ENCODE measurements at regions not wholly inside any gene's neighbourhood (a gene's known extent, or its start where the extent isn't known, plus 50 kb on each side); places are given as distances from the start of the nearest gene placed in this dataset.
"Not testable (repeated sequence)": the region's sequence is repeated elsewhere in the genome, so short reads cannot be mapped to it uniquely, and the experiment has no call there.

DNA sequence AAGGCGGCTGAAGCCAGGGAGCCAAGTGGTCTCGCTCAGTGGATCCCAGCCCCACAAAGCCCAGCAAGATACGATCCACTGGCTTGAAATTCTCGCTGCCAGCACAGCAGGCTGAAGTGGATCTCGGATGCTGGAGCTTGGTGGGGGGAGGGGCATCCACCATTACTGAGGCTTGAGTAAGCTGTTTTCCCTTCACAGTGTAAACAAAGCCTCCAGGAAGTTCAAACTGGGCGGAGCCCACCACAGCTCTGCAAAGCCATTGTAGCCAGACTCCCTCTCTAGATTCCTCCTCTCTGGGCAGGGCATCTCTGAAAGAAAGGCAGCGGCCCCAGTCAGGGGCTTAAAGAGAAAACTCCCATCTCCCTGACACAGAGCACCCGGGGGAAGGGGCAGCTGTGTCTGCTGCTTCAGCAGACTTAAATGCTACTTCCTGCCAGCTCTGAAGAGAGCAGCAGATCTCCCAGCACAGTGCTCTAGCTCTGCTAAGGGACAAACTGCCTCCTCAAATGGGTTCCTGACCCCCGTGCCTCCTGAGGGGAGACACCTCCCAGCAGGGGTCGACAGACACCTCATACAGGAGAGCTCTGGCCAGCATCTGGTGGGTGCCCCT lies 330.0 kb upstream of the TMEFF2 start:
- not testable (repeated sequence) for H3K9ac ChIP-seq (ENCODE audit: low read length); H3K36me3 ChIP-seq (ENCODE audit: control insufficient read depth, insufficient read depth, low read length, severe bottlenecking); DNase-seq (ENCODE audit: low read depth); H3K4me3 ChIP-seq (ENCODE audit: low read length); H3K9me3 ChIP-seq (ENCODE audit: control insufficient read depth, low read length); H3K4me1 ChIP-seq (ENCODE audit: control insufficient read depth, insufficient read depth, low read length); H3K27me3 ChIP-seq (replicated peaks; ENCODE audit: control insufficient read depth, insufficient read depth, low read length)

DNA sequence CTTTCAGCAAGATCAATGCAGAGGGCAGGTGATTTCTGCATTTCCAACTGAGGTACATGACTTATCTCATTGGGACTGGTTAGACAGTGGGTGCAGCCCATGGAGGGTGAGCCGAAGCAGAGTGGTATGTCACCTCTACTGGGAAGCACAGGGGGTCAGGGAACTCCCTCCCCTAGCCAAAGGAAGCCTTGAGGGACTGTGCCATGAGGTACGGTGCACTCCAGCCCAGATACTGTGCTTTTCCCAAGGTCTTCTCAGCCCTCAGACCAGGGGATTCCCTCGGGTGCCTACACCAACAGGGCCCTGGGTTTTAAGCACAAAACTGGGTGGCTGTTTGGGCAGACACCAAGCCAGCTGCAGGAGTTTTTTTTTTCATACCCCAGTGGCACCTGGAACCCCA lies 329.5 kb upstream of the TMEFF2 start:
- H3K27me3 ChIP-seq (replicated peaks; ENCODE audit: control insufficient read depth, insufficient read depth, low read length); DNase-seq (ENCODE audit: low read depth); H3K4me1 ChIP-seq (ENCODE audit: control insufficient read depth, insufficient read depth, low read length); H3K4me3 ChIP-seq (ENCODE audit: low read length); H3K36me3 ChIP-seq (ENCODE audit: control insufficient read depth, insufficient read depth, low read length, severe bottlenecking); H3K9me3 ChIP-seq (ENCODE audit: control insufficient read depth, low read length); H3K9ac ChIP-seq (ENCODE audit: low read length): not testable (repeated sequence)

DNA sequence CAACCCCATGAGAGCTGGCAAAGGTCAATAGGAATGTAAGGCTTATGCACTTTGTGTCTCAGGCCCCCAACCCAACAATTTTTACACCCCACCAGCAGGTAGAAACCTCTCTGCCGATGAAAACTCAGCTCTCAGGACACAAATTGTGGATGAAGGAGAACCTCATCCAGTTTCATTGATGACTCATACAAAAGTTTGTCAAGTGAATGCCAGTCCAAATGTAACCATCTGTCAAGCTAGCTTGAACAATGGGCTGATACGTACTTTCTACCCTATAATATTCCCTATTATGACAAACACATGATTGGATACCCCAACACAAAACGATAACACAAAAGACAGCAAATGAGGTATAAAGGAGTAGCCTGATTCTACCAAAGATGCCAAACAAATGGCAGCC lies 321.2 kb upstream of the TMEFF2 start:
- Histone ChIP-seq H3K9me3 (ENCODE audit: control insufficient read depth, low read length) (no peaks in the 10 kb centered on the region), H3K36me3 (ENCODE audit: control insufficient read depth, insufficient read depth, low read length, severe bottlenecking) (no peaks in the 10 kb centered on the region), H3K27me3 (replicated peaks; ENCODE audit: control insufficient read depth, insufficient read depth, low read length) (no peaks in the 10 kb centered on the region), H3K4me1 (ENCODE audit: control insufficient read depth, insufficient read depth, low read length) (no peaks in the 10 kb centered on the region), H3K4me3 (ENCODE audit: low read length) (no peak overlapping the region), H3K9ac (ENCODE audit: low read length) (no peak overlapping the region)
- DNase-seq (ENCODE audit: low read depth): no peak

DNA sequence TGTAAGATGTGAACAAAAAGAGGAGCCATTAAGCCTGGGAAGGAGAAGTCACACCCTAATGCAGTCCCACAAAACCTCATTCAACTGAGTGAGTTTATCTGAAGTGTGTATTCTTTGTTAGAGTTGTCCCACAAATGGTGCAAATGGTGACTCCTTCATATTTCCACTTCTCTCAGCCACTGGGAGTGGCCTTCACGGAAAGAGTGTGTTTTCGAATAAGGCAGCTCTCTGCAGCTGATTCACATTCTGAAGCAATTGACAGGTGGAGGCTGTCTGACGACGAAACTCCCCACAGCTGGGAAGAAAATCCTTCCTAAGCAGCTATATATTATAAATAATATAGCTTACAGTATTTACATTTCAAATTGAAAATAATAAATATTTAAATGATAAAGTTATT lies 318.8 kb upstream of the TMEFF2 start:
- Histone ChIP-seq H3K9me3 (ENCODE audit: control insufficient read depth, low read length) (no peaks in the 10 kb centered on the region), H3K36me3 (ENCODE audit: control insufficient read depth, insufficient read depth, low read length, severe bottlenecking) (no peaks in the 10 kb centered on the region), H3K4me3 (ENCODE audit: low read length) (no peak overlapping the region), H3K27me3 (replicated peaks; ENCODE audit: control insufficient read depth, insufficient read depth, low read length) (no peaks in the 10 kb centered on the region), H3K4me1 (ENCODE audit: control insufficient read depth, insufficient read depth, low read length) (no peaks in the 10 kb centered on the region), H3K9ac (ENCODE audit: low read length) (no peak overlapping the region)
- DNase-seq (ENCODE audit: low read depth): no peak

DNA sequence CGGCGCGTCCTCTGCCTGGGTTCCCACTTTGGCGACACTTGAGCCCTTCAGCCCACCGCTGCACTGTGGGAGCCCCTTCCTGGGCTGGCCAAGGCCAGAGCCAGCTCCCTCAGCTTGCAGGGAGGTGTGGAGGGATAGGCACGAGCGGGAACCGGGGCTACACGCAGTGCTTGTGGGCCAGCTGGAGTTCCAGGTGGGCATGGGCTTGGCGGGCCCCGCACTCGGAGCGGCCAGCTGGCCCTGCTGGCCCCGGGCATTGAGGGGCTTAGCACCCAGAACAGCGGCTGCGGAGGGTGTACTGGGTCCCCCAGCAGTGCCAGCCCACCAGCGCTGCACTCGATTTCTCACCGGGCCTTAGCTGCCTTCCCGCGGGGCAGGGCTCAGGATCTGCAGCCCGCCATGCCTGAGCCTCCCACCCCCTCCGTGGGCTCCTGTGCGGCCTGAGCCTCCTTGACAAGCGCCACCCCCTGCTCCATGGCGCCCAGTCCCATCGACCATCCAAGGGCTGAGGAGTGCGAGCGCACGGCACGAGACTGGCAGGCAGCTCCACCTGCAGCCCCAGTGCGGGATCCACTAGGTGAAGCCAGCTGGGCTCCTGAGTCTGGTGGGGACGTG lies 313.2 kb upstream of the TMEFF2 start:
- not testable (repeated sequence) for H3K27me3 ChIP-seq (replicated peaks; ENCODE audit: control insufficient read depth, insufficient read depth, low read length); DNase-seq (ENCODE audit: low read depth); H3K9ac ChIP-seq (ENCODE audit: low read length); H3K4me1 ChIP-seq (ENCODE audit: control insufficient read depth, insufficient read depth, low read length); H3K9me3 ChIP-seq (ENCODE audit: control insufficient read depth, low read length); H3K36me3 ChIP-seq (ENCODE audit: control insufficient read depth, insufficient read depth, low read length, severe bottlenecking); H3K4me3 ChIP-seq (ENCODE audit: low read length)

DNA sequence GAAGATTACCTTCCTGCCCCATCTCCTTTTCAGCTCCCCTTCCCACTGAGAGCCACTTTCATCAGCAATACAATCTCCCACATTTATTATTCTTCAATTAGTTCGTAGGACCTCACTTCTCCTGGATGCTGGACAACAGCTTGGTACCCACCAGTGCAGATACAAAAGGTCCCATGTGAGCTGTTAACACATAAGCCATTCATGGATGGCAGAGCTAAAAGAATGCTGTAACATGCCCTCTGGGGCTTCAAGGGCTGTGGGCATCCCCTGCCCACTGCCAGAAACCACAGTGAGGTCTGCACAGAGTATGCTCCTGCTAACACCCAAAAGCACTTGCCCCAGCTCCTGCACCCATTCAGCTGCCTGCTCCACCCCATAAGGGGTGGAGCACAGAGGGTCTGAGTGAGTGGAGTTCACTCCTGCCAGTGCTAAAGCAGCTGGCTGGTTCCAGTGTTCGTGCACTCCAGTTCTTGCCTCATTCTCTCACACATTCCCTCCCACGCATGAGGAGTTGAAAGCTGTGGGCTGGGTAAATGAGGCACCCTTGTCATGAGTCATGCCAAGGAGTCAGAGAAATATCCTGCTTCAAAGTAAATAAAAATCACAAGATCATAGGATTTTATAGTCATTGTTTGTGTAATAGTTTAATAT lies 305.9 kb upstream of the TMEFF2 start:
- no peaks in the 10 kb centered on the region for H3K36me3 ChIP-seq (ENCODE audit: control insufficient read depth, insufficient read depth, low read length, severe bottlenecking)
- DNase-seq (ENCODE audit: low read depth): peak; percentile 89

DNA sequence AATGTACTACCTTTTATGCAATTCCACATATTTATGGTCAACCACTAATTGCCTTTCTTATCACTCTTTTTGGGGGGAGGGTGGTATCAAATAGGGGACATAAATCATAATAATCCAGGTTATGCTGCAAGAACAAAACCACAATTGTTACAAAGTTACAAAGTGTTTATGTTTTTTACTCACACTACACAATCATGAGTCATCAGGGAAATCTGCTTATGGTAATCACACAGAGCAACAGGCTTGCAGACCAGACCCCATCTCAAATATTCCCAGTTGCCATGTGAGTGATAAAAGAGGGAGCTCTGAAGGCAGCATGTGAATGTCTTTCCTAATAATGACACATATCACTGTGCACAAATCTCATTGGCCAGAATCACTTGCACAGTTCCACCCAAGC lies 304.7 kb upstream of the TMEFF2 start:
- peak; percentile 40 for DNase-seq (ENCODE audit: low read depth)
- Histone ChIP-seq H3K4me1 (ENCODE audit: control insufficient read depth, insufficient read depth, low read length) (peaks cover 6% of the 10 kb centered on the region), H3K27me3 (replicated peaks; ENCODE audit: control insufficient read depth, insufficient read depth, low read length) (no peaks in the 10 kb centered on the region), H3K36me3 (ENCODE audit: control insufficient read depth, insufficient read depth, low read length, severe bottlenecking) (no peaks in the 10 kb centered on the region), H3K9ac (ENCODE audit: low read length) (no peak overlapping the region), H3K4me3 (ENCODE audit: low read length) (no peak overlapping the region), H3K9me3 (ENCODE audit: control insufficient read depth, low read length) (no peaks in the 10 kb centered on the region)

More for the DNA sequence above, 305.9 kb upstream of the TMEFF2 start:
- Histone ChIP-seq H3K4me3 (ENCODE audit: low read length) (no peak overlapping the region), H3K27me3 (replicated peaks; ENCODE audit: control insufficient read depth, insufficient read depth, low read length) (no peaks in the 10 kb centered on the region), H3K9ac (ENCODE audit: low read length) (no peak overlapping the region), H3K4me1 (ENCODE audit: control insufficient read depth, insufficient read depth, low read length) (peaks cover 6% of the 10 kb centered on the region), H3K9me3 (ENCODE audit: control insufficient read depth, low read length) (no peaks in the 10 kb centered on the region)

DNA sequence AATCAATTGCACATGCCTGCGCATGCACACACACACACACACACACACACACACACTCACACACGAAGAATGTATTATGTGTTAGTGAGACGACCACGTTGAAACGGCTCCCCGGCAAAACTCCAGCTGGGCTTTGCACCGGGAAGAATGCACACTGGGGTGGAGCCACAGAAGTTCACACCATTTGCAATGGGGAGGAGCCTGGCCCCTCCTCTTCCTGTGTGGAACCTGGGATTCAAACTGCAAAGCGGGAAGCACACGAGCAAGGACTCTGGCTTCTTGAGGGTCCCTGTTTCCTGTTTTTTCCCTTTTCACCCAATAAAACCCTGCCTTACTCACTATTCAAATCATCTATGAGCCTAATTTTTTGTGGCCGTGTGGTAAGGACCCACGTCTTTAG lies 304.0 kb upstream of the TMEFF2 start:
- Histone ChIP-seq H3K9me3 (ENCODE audit: control insufficient read depth, low read length) (no peaks in the 10 kb centered on the region), H3K9ac (ENCODE audit: low read length) (no peak overlapping the region), H3K4me3 (ENCODE audit: low read length) (no peak overlapping the region), H3K27me3 (replicated peaks; ENCODE audit: control insufficient read depth, insufficient read depth, low read length) (no peaks in the 10 kb centered on the region), H3K36me3 (ENCODE audit: control insufficient read depth, insufficient read depth, low read length, severe bottlenecking) (no peaks in the 10 kb centered on the region), H3K4me1 (ENCODE audit: control insufficient read depth, insufficient read depth, low read length) (peaks cover 6% of the 10 kb centered on the region)
- no peak for DNase-seq (ENCODE audit: low read depth)

DNA sequence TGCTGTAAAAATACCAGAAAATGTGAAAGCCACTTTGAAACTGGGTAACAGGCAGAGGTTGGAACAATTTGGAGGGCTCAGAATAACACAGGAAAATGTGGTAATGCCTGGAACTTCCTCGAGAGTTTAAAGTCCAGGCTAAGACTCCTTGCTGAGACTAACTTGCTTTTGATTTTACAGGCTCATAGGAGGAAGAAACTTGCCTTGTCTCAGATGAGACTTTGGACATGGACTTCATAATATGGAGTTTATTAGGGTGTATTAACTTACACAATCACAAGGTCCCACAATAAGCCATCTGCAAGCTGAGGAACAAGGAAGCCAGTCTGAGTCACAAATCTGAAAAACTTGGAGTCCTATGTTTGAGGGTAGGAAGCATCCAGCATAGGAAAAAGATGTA lies 293.4 kb upstream of the TMEFF2 start:
- not testable (repeated sequence) for H3K27me3 ChIP-seq (replicated peaks; ENCODE audit: control insufficient read depth, insufficient read depth, low read length); DNase-seq (ENCODE audit: low read depth); H3K9ac ChIP-seq (ENCODE audit: low read length); H3K4me3 ChIP-seq (ENCODE audit: low read length); H3K9me3 ChIP-seq (ENCODE audit: control insufficient read depth, low read length); H3K36me3 ChIP-seq (ENCODE audit: control insufficient read depth, insufficient read depth, low read length, severe bottlenecking); H3K4me1 ChIP-seq (ENCODE audit: control insufficient read depth, insufficient read depth, low read length)

DNA sequence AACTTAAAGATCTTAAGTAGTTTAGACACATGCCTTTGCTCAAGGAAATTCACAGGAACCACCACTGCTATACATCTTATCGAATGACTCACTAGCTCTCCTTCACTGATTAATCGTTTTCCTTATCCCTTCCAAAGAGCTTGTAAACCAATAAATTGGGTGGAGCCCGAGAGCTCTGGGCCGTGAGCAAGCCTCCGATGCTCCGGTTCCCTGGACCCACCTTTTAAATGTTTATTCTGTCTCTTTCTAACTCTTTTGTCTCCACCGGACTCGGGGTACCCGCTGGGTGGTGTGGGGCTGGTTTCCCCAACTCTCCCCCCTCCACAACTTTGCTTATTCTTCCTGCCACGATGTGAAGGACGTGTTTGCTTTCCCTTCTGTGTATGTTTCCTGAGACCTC lies 292.9 kb upstream of the TMEFF2 start:
- DNase-seq (ENCODE audit: low read depth): no peak
- Histone ChIP-seq H3K27me3 (replicated peaks; ENCODE audit: control insufficient read depth, insufficient read depth, low read length) (no peaks in the 10 kb centered on the region), H3K4me3 (ENCODE audit: low read length) (no peak overlapping the region), H3K36me3 (ENCODE audit: control insufficient read depth, insufficient read depth, low read length, severe bottlenecking) (no peaks in the 10 kb centered on the region), H3K9me3 (ENCODE audit: control insufficient read depth, low read length) (no peaks in the 10 kb centered on the region), H3K9ac (ENCODE audit: low read length) (no peak overlapping the region), H3K4me1 (ENCODE audit: control insufficient read depth, insufficient read depth, low read length) (no peaks in the 10 kb centered on the region)

DNA sequence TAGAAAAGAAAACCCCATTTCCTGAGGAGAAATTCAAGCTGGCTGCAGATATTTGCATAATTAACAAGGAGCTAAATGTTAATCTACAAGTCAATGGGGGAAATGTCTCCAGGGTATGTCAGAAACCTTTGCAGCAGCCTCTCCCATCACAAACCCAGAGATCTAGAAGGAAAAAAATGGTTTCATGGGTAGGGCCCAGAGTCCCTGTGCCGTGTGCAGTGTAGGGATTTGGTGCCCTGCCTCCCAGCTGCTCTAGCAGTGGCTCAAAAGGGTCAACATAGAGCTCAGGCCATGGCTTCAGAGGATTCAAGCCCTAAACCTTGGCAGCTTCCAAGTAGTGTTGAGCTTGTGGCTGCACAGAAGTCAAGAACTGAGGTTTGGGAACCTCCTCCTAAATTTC lies 290.2 kb upstream of the TMEFF2 start:
- Histone ChIP-seq H3K4me1 (ENCODE audit: control insufficient read depth, insufficient read depth, low read length) (no peaks in the 10 kb centered on the region), H3K27me3 (replicated peaks; ENCODE audit: control insufficient read depth, insufficient read depth, low read length) (no peaks in the 10 kb centered on the region), H3K9me3 (ENCODE audit: control insufficient read depth, low read length) (no peaks in the 10 kb centered on the region), H3K9ac (ENCODE audit: low read length) (no peak overlapping the region), H3K4me3 (ENCODE audit: low read length) (no peak overlapping the region), H3K36me3 (ENCODE audit: control insufficient read depth, insufficient read depth, low read length, severe bottlenecking) (no peaks in the 10 kb centered on the region)
- no peak for DNase-seq (ENCODE audit: low read depth)

DNA sequence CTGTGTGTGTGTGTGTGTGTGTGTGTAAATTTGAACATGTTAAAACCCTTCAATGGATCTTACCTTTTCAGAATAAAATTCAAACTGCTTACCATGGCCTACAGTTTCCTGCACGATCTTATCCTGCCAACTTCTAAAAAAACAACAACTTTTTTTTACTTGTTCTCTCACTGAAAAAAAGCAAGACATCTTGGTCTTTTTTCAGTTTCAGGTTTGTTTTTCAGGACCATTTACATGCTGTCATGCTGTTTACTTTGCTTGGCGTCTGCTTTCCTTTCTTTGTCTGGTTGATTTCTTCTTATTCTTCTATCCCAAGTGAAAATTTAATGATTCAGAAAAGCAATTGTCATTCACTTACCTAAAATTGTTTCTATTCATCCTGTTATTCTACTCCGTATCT lies 286.3 kb upstream of the TMEFF2 start:
- no peak for DNase-seq (ENCODE audit: low read depth)
- H3K4me3 ChIP-seq (ENCODE audit: low read length): no peak overlapping the region
- no peaks in the 10 kb centered on the region for H3K4me1 ChIP-seq (ENCODE audit: control insufficient read depth, insufficient read depth, low read length)
- H3K36me3 ChIP-seq (ENCODE audit: control insufficient read depth, insufficient read depth, low read length, severe bottlenecking): no peaks in the 10 kb centered on the region
- H3K9ac ChIP-seq (ENCODE audit: low read length): no peak overlapping the region
- H3K9me3 ChIP-seq (ENCODE audit: control insufficient read depth, low read length): no peaks in the 10 kb centered on the region
- H3K27me3 ChIP-seq (replicated peaks; ENCODE audit: control insufficient read depth, insufficient read depth, low read length): no peaks in the 10 kb centered on the region
